SK-N-SH treated with all-trans-retinoic acid at 6 μM for 48 hours (cell line): ENCODE measurements at regions not wholly inside any gene's neighbourhood (a gene's known extent, or its start where the extent isn't known, plus 50 kb on each side); places are given as distances from the start of the nearest gene placed in this dataset.

ENCODE experiments used
- ARNTL ChIP-seq: fragments of 450-650 bp; formaldehyde crosslinking; IDR thresholded peaks from 2 replicates; pipeline ENCODE4 v1.5.0; 2020; ENCODE audit warnings: low read depth, mild to moderate bottlenecking, moderate library complexity, borderline replicate concordance
- BACH2 ChIP-seq: fragments of 250-450 bp; sonication (Bioruptor Pico); IDR thresholded peaks from 2 replicates; pipeline ENCODE4 v1.9.0; 2021; ENCODE audit warnings: mild to moderate bottlenecking, borderline replicate concordance
- CREB5 ChIP-seq: fragments of 250-450 bp; sonication (Bioruptor Pico); IDR thresholded peaks from 2 replicates; pipeline ENCODE4 v1.5.1; 2020; ENCODE audit warnings: low read depth, mild to moderate bottlenecking, moderate library complexity
- GLIS3 ChIP-seq: fragments of 250-450 bp; sonication (Bioruptor Pico); IDR thresholded peaks from 2 replicates; pipeline ENCODE4 v1.5.0; 2020; ENCODE audit warnings: mild to moderate bottlenecking, moderate library complexity
- ISL1 ChIP-seq: fragments of 250-450 bp; sonication (Bioruptor Pico); IDR thresholded peaks from 2 replicates; pipeline ENCODE4 v2.1.2; 2022; ENCODE audit warnings: mild to moderate bottlenecking, moderate library complexity
- OSR1 ChIP-seq: fragments of 250-450 bp; sonication (Bioruptor Pico); IDR thresholded peaks from 2 replicates; pipeline ENCODE4 v1.8.0; 2022; ENCODE audit warnings: moderate library complexity, mild to moderate bottlenecking, inconsistent platforms
- PATZ1 ChIP-seq: fragments of 250-450 bp; sonication (Bioruptor Pico); IDR thresholded peaks from 2 replicates; pipeline ENCODE4 v1.8.0; 2020; ENCODE audit warnings: mild to moderate bottlenecking, moderate library complexity, borderline replicate concordance
- POU6F1 ChIP-seq: fragments of 250-450 bp; sonication (Bioruptor Pico); IDR thresholded peaks from 2 replicates; pipeline ENCODE4 v1.8.0; 2021; ENCODE audit warnings: low read depth, mild to moderate bottlenecking, moderate library complexity, borderline replicate concordance
- PPARA ChIP-seq: fragments of 250-450 bp; sonication (Bioruptor Pico); IDR thresholded peaks from 2 replicates; pipeline ENCODE4 v1.5.0; 2020; ENCODE audit warnings: mild to moderate bottlenecking, borderline replicate concordance
- SNAI2 ChIP-seq: fragments of 250-450 bp; sonication (Bioruptor Pico); IDR thresholded peaks from 2 replicates; pipeline ENCODE4 v1.5.0; 2020; ENCODE audit warnings: mild to moderate bottlenecking, moderate library complexity
- ZFP30 ChIP-seq: fragments of 450-650 bp; formaldehyde crosslinking; IDR thresholded peaks from 2 replicates; pipeline ENCODE4 v1.5.0; 2022; ENCODE audit warnings: mild to moderate bottlenecking, moderate library complexity
- ZNF70 ChIP-seq: fragments of 450-650 bp; formaldehyde crosslinking; IDR thresholded peaks from 2 replicates; pipeline ENCODE4 v1.5.0; 2020; ENCODE audit warnings: mild to moderate bottlenecking, moderate library complexity

- TF ChIP-seq PATZ1 (CRISPR knock-in tag) (no peak), BACH2 (no peak), ZNF70 (CRISPR knock-in tag) (no peak), CREB5 (CRISPR knock-in tag) (no peak), PPARA (no peak), OSR1 (no peak), SNAI2 (CRISPR knock-in tag) (no peak), ISL1 (CRISPR knock-in tag) (no peak), ARNTL (CRISPR knock-in tag) (no peak), ZFP30 (no peak), GLIS3 (no peak), POU6F1 (CRISPR knock-in tag) (no peak)
These were observed 103.7 kb upstream of the TENM3 start for GRCh38 chr4:182139491-182139890.
